ENCODE measurements at regions not wholly inside any gene's neighbourhood (a gene's known extent, or its start where the extent isn't known, plus 50 kb on each side); places are given as distances from the start of the nearest gene placed in this dataset.

DNA sequence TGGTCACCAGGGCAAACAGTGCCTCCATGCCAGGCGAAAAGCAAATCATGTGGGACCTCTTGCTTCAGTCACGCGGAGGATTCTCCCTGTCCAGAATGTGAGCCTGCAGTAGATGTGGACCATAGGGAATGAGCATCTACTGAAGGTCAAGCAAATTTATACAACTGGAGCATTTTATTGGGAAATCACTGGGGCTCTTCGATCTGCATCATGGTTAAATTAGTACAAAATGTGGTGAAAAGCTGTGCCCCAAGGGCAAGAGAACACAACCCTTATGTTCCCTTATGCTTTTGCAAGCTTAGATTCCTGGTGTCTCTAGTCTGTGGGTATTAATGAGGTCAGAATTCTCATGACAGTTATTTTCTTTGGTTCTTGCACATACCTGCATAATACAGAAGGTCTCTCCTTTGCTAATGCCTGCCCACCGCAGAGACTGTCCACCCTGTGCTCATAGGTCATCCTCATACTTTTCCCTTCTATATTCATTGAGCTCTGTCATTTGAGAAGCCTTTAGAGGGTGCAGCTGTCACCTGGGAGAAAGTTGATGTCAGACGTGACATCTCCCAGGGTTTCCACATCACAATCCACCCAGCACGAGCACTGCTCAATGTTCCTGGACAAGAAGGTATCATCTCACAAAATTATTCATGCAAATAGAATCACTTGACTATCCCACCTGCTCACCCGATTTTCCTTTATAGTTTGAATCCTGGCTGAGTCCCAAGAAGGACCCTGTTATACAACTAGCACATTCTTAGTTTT is 111.7 kb downstream of the NXNL2 start:
- H3K4me1 ChIP-seq, result no peaks in the 10 kb centered on the region
- intact Hi-C loops (cut with DNase I), result no loop called here
- H3K27ac ChIP-seq, result no peak overlapping the region
- no peaks in the 10 kb centered on the region for H3K36me3 ChIP-seq (replicated peaks in 1 of 2; ENCODE audit: insufficient read depth in 1 of 2, low read depth in 2 of 2)
- no peak for TF ChIP-seq POLR2A (IDR thresholded peaks at IDR 0.05)
- TF ChIP-seq, protein P1, sequence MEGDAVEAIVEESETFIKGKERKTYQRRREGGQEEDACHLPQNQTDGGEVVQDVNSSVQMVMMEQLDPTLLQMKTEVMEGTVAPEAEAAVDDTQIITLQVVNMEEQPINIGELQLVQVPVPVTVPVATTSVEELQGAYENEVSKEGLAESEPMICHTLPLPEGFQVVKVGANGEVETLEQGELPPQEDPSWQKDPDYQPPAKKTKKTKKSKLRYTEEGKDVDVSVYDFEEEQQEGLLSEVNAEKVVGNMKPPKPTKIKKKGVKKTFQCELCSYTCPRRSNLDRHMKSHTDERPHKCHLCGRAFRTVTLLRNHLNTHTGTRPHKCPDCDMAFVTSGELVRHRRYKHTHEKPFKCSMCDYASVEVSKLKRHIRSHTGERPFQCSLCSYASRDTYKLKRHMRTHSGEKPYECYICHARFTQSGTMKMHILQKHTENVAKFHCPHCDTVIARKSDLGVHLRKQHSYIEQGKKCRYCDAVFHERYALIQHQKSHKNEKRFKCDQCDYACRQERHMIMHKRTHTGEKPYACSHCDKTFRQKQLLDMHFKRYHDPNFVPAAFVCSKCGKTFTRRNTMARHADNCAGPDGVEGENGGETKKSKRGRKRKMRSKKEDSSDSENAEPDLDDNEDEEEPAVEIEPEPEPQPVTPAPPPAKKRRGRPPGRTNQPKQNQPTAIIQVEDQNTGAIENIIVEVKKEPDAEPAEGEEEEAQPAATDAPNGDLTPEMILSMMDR (IDR thresholded peaks at IDR 0.05), result no peak
- no peak overlapping the region for H3K4me3 ChIP-seq
- H3K9me3 ChIP-seq, result no peaks in the 10 kb centered on the region
- ATAC-seq (no peak), DNase-seq (no peak)
- 64 to 67% methylated on average over 8 of the region's 8 CpGs for WGBS, 2 donors
- H3K27me3 ChIP-seq, result no peaks in the 10 kb centered on the region

DNA sequence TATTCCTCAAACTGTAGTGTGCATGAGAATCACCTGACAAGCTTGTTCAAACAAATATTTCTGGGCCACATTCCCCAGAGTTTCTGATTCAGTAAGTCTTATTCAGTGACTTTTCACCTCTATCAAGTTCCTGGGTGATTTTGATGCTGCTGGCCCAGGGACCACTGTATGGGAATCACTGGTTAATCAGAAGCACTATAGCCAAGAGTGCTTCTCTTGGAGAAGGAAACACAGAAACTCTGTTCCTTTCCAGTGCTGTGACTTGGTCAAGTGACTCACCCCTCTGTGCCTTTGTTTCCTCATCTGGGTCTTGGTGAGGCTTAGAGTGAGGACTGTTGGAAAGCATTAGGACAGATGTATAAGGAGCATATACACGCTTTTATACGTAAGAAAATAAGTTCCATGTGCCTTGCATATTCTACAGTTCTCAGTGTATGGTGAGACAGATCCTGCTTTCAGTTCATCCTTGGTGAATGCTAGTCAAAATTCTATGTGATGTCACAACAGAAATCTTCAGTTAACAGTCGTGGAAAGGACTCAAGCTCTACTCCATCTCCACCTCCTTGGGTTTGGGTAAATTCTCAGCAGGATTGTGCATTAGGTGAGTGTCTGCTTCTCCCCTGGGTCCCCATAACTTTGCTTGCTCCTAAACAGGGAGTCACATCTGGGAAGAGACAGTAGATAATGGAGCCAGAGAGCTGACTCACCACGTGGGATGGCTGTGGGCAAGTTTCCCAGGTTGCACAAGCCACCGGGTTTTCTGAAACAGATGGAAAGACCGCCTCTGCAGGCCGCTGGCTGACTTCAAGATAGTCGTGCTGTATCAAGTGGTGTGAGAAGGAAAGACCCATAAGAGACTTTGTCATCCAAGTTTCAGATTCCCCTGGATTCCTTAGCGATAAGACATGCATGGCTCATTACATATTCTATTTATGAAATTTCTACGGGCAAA is 117.0 kb downstream of the NXNL2 start:
- DNase-seq, result peak; percentile 39 to 62 (median 55)
- Histone ChIP-seq H3K4me1 (no peaks in the 10 kb centered on the region), H3K27me3 (no peaks in the 10 kb centered on the region), H3K27ac (no peak overlapping the region), H3K4me3 (no peak overlapping the region), H3K9me3 (no peaks in the 10 kb centered on the region), H3K36me3 (replicated peaks in 1 of 2; ENCODE audit: insufficient read depth in 1 of 2, low read depth in 2 of 2) (no peaks in the 10 kb centered on the region)
- intact Hi-C loops (cut with DNase I), result no loop called here
- TF ChIP-seq POLR2A (IDR thresholded peaks at IDR 0.05), result no peak
- peak; percentile 55 for ATAC-seq
- WGBS, 2 donors, result 65 to 67% methylated on average over 10 of the region's 10 CpGs

DNA sequence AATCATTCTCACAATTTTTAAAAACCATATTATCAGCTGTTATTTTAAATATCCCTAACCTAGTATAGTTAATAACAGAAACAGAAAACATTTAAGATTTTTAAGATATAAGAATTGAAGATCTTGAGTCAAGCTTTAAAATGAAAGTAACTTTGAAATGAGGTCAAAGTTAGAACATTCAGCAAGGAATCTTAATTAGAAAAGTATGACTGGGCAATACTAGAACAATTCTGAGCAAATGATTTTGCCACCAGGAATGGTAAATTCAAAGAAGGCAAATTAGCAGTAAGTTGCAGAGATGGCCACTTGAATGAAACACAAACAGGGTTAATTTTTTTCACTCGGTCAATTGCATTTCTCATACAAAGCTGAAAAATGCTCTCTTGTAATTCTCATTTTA is 117.9 kb downstream of the NXNL2 start:
- ATAC-seq, result no peak
- no peak overlapping the region for H3K27ac ChIP-seq

DNA sequence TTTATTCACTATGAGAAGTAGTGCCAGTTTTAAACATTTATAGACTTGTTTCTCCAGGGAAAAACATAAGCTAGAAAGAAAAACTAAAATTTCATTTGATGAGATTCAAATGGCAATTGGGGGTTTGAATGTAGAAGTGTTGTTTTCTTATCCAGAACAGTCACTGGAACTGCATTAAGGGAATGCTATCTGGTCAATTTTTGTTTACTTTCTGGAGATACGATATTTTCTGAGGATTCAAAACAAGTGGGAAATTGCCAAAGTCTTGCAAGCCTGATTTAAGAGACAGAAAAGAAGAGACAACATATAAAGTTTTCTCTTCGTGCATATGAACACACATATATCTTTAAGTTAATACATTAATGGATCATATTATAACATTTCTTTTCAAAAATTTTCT is 118.4 kb downstream of the NXNL2 start:
- Histone ChIP-seq H3K4me3 (no peak overlapping the region), H3K27ac (no peak overlapping the region), H3K27me3 (no peaks in the 10 kb centered on the region), H3K4me1 (no peaks in the 10 kb centered on the region), H3K9me3 (no peaks in the 10 kb centered on the region), H3K36me3 (replicated peaks in 1 of 2; ENCODE audit: insufficient read depth in 1 of 2, low read depth in 2 of 2) (no peaks in the 10 kb centered on the region)
- intact Hi-C loops (cut with DNase I), result no loop called here
- no peak for ATAC-seq
- no peak for DNase-seq
- TF ChIP-seq, protein P1 (IDR thresholded peaks at IDR 0.05), result no peak
- no peak for TF ChIP-seq POLR2A (IDR thresholded peaks at IDR 0.05)
- 38 to 45% methylated on average over 2 of the region's 2 CpGs for WGBS, 2 donors

More for the DNA sequence above, 117.9 kb downstream of the NXNL2 start:
- H3K4me3 ChIP-seq, result no peak overlapping the region
- 52 to 76% methylated on average over 1 of the region's 1 CpG for WGBS, 2 donors
- no peaks in the 10 kb centered on the region for H3K9me3 ChIP-seq
- no peaks in the 10 kb centered on the region for H3K27me3 ChIP-seq
- no peak for DNase-seq
- intact Hi-C loops (cut with DNase I), result no loop called here
- no peaks in the 10 kb centered on the region for H3K4me1 ChIP-seq
- TF ChIP-seq, protein P1 (IDR thresholded peaks at IDR 0.05), result no peak
- TF ChIP-seq POLR2A (IDR thresholded peaks at IDR 0.05), result no peak
- no peaks in the 10 kb centered on the region for H3K36me3 ChIP-seq (replicated peaks in 1 of 2; ENCODE audit: insufficient read depth in 1 of 2, low read depth in 2 of 2)

DNA sequence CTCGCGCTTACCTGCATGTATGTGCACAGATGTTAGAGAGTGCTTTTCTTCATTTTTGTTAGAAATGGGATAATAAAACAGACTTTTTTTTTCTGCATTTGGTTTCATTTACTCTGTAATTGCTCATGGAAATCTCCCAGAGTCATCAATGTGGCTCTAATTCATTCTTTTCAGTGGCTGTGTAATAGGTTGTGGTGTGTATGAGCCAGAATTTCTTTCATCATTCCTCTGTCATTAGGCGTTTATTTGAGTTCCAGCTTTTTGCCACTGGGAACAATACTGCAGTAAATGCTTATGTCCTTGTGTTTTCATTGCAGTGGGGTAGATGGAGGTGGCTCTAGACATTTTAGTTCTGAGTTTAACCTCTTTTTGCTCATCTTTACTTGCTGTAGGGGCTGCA is 118.9 kb downstream of the NXNL2 start:
- intact Hi-C loops (cut with DNase I), result no loop called here
- no peak for ATAC-seq
- Histone ChIP-seq H3K27ac (no peak overlapping the region), H3K4me3 (no peak overlapping the region), H3K36me3 (replicated peaks in 1 of 2; ENCODE audit: insufficient read depth in 1 of 2, low read depth in 2 of 2) (no peaks in the 10 kb centered on the region), H3K27me3 (no peaks in the 10 kb centered on the region), H3K9me3 (no peaks in the 10 kb centered on the region), H3K4me1 (no peaks in the 10 kb centered on the region)
- TF ChIP-seq, protein P1 (IDR thresholded peaks at IDR 0.05), result no peak
- no peak for TF ChIP-seq POLR2A (IDR thresholded peaks at IDR 0.05)
- DNase-seq, result no peak
- WGBS, 2 donors, result 74 to 78% methylated on average over 3 of the region's 3 CpGs

Measured in body of pancreas (tissue), 4 donors.